ENCODE measurements at regions not wholly inside any gene's neighbourhood (a gene's known extent, or its start where the extent isn't known, plus 50 kb on each side); places are given as distances from the start of the nearest gene placed in this dataset.

DNA sequence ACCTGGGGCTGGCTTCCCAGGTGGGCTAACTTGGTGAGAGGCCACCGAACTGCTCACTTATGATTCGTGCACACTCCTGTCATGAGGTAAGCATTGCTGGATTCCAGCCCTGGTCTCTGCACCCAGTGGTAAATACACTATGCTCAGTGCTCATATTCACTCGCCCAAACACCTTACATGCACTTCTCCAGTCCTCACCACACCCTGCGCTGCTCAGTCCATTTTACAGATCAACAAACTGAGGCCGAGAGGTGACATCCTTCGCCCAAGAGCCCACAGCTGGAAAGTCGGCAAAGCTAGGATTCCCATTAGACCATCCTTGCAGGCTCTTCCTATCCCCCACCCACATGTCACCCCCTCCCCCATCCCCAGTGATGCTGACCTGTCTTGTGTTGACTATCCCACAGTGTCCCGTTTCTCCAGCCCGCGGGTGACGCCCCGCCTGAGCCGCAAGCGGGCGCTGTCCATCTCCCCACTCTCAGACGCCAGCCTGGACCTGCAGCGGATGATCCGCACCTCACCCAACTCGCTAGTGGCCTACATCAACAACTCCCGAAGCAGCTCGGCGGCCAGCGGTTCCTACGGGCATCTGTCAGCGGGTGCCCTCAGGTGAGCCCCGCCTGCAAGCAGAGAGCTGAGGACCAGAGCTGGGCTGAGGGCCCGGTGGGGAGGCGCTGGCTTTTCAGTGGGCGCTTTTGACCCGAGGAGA lies 232.8 kb downstream of the GLI2 start:
- no peak for DNase-seq

DNA sequence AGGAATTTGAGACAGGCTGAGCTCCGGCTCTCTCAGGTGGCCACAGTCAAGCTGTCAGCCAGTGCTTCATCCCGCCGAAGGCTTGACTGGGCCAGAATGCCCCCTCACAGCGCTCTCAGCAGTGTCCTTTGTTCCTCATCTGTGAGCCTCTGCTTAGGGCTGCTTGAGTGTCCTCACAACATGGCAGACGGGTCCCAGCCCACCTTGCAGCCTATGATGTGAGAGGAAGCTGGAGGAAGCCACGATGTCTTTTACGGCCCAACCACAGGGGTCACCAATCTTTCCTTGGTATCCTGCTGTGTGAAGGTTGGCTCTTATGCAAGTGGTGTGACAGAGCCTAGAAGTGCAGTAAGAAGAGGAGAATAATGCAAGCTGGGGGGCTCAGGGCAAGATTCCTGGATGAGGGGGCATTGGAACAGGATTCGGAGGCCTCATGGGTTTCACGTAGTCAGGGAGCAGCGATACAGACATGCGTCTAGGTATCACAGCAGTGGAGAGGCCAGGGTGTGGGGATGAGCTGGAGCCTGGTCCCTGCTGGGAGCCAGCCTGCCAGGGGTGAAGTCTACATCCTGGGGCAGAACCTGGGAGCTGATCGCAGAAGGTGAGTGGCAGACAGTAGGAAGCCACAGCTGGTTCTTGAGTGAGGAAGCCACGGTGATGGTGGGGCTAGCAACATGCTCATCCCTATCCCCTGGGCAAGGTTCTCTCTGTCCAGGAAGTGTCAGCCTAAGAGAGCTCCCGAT lies 234.1 kb downstream of the GLI2 start:
- DNase-seq: no peak

DNA sequence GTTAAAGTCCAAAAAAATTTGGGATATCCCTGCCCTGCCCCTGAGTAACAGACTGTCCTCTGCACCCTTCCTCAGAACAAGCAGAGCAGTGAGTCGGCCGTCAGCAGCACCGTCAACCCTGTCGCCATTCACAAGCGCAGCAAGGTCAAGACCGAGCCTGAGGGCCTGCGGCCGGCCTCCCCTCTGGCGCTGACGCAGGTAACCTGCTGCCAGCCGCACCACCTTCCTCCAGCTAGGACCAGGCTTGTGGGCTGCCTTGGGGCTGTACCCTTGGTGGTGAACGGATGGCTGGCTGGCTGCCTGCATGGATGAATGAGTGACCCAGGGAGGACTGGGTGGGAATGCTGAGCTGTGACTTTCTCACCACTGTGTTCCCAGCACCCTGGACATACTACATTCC lies 236.2 kb downstream of the GLI2 start:
- DNase-seq: no peak

DNA sequence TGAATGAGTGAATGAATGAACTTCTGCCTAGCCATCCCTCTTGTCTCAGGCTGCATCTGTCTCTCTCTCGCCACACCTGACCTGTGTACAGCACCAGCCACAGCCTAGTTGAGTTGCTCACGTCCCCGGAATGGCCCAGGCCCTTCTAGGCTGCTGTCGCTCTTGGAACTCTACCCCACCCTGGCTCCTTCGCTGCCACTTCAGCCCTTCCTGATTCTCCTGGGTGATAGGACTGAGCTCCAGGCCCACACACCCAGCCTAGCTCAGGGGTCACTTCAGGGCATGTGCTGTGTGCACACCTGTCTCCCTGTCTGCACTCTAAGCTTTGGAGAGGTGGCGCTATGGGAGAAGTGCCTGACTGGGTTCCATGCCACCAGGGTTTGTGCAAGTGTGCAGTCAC lies 236.6 kb downstream of the GLI2 start:
- DNase-seq: no peak

DNA sequence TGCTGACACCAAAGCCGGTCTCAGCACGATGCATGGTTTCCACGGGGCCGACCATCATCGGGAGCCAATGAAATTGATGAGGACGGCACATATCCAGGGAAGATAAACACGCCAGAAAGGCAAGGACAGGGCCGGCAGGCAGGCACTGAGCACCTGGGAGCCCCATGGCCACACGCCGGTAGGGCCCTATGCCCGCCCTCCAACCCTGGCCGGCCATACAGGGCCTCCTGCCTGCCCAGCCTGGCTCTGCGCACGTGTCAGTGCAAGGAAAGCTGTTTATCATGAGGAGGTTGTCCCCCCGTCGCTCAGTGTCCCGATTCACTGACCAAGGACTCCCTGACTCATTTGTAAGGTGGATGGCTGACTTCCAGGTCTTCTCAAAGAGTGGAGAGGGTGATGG lies 237.5 kb downstream of the GLI2 start:
- no peak for DNase-seq

DNA sequence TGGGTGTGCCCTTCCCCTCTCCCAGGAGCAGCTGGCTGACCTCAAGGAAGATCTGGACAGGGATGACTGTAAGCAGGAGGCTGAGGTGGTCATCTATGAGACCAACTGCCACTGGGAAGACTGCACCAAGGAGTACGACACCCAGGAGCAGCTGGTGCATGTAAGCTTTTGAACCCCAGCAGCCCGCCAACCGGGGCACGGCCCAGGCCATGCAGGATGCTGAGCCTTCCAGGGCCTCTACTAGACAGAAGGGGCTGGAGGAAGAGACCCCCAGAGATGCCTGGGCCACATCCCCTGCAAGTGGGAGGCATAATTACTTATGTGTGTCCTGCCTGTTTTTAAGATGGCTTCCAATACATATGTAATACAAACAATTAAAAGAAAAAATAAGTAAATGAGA lies 239.3 kb downstream of the GLI2 start:
- no peak for DNase-seq

DNA sequence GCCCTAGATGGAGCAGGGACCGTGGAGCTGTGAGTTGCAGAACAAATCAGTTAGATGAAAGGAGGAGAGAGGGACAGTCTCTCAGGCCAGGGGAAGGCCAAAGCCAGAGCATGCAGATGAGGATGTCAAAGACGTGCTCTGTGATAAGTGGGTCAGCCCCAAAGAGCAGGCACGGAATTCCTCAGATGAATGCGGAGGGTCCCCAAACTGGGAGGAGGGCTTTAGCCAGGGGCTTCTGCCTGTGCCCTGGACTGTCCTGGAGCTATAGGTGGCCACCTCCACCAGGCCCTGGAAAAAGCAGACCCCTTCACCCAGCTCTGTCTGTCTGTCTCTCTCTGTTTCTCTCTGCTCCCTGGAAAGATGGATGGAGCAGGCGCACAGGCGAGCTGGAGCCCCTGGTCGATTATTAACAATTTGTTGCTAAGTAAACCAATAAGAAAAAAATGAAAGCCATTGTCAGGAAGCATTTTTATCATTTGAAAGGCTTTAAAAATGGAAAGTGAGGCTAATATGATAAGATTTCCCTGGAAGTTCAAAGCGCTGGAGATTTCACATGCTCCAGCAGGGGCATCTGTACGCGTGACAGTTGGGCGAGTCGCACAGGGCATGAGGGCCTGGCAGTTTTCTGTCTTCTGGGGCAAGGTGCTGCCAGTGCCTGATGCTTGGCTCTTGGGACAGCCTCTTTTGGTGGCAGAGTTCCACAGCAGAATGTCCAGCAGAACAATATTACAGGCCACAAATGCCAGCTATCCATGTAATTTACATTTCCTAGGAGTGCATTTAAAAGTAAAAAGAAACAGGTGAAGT lies 241.0 kb downstream of the GLI2 start:
- DNase-seq: no peak

DNA sequence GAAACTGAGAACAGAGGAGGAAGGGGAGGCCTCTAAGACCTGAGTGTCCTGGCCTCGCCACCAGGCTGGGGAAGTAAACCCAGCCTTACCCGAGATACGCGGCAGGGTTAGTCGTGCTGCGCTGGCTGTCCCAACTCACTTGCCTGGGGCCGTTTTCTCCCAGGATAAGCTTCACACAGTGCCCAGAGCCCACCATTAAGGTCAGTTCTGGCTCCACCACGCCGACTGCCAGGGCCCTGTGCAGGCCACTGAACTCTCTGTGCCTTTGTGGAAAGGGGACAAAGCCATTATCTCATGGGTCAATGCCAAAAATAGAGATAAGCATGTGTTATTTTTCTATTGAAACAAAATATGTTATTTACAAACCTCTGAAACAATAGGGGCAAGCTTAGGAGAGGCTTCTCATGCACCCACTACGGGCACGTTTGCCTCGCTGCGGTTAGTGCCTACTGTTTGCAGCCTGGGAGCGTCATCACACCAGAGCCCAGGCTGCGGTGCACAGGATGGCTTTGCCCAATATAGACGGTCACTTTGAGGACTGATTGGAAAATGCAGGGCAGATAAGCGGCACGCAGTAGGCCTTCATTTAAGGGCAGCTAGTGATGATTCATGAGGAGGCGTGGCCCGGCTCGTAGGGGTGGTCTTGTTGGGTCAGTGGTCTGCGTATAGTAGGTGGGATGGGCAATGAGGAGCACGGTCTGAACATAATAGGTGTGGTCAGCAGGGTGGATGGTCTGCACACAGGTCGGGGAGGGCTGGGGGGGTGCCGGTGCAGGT lies 242.1 kb downstream of the GLI2 start:
- DNase-seq: no peak

DNA sequence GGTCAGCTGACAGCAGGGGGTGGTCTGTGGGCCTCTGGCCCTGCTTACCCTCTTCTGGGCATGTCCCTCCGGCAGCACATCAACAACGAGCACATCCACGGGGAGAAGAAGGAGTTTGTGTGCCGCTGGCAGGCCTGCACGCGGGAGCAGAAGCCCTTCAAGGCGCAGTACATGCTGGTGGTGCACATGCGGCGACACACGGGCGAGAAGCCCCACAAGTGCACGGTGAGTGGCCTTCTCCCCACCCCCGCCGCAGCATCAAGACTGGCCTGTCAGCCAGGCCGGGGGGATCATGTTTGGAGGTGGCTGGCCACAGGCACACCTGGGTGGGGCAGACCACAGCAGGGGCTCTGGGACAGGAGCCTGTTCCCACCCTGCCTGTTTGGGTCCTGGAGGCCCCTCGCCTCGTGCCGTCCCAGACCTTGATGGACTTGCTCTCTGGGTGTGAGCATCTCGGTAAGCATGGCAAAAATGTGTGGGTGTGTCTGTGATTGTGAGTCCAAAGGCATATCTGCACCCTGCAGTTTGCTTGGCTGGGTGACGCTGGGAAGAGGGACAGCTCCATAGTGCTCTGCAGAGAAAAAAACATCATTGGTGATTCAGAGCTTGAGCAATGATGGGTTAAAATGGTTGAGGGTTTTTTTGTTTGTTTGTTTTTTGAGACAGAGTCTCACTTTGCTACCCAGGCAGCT lies 242.8 kb downstream of the GLI2 start:
- no peak for DNase-seq

DNA sequence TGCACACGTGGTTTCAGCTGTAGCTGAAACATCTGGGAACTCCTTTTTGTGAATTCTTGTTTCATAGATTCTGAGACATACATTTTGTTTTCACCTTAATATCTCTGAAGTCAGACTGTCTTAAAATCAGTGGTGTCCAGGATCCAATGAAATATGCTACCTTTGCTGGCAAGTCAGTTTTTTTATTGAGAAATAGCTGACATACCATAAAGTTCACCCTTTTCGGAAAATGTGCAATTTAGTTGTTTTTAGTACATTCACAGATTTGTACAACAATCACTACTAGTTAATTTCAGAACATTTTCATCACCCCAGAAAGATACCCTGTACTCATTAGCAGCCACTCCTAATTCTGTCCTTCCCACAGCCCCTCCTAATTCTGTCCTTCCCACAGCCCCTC lies 243.7 kb downstream of the GLI2 start:
- DNase-seq: no peak

DNA sequence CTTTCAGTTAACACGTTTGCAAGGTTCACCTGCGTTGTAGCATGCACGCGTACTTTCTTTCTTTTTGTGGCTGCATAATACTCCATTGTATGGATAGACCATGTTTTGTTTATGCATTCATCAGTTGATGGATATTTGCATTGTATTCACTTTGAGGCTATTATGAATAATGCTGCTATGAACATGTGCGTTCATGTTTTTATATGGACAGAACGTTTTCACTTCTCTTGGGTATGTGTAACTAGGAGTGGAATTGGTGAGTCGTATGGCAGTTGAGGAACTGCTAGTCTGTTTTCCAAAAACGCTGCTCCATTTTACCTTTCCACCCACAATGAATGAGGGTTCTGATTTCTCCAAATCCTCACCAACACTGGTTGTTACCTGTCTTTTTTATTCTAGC lies 244.3 kb downstream of the GLI2 start:
- DNase-seq: no peak

DNA sequence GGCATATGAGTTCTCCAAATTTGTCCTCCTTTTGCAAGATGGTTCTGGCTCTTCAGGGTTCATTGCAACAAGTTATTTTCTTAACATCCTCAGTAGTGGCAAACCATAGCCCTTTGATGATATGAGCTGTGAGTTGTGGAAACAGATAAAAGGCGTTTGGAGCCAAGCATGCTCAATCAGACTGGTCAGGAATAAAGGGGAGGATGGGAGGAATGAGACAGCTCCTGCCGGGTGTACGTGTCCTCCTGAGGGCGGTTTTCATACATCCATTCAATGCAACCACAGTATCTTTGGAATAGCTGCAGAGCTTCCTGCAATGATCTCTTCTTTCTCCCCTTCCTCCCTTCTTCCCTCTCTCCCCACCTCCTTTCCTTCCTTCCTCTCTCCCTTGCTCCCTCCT lies 245.8 kb downstream of the GLI2 start:
- DNase-seq: no peak

DNA sequence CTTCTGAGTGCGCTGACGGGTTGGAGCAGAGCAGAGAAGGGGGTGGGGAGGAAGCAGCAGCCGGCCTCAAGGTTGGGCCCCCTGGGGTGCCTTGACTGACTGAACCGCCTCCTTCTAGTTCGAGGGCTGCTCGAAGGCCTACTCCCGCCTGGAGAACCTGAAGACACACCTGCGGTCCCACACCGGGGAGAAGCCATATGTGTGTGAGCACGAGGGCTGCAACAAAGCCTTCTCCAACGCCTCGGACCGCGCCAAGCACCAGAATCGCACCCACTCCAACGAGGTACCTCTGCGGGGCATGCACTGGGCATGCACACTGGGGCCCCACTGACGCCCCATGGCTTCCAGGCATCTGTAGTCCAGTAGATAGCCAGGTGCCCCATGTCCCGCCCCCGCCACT lies 246.9 kb downstream of the GLI2 start:
- no peak for DNase-seq

DNA sequence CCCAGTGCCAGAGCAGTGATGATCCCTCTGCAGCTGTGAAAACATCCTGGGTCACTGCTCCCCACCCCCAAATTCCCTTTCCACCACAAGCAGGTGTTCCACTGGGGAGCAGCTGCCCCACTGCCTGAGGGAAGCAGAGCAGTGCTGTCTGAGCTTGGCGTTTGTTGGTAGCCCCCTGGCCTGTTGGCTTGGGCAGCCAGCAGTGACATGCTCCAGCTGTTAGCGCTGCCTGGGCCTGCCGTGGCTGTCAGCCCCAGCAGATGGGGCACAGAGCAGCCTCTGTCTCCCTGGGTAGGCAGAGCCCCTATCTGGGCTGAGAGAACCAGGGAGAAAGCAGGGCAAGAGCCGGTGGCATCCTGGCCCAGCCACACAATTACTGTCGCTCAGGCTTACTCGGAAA lies 247.7 kb downstream of the GLI2 start:
- DNase-seq: peak in 13 of 51 donors; percentile 6 to 61 (median 21)

DNA sequence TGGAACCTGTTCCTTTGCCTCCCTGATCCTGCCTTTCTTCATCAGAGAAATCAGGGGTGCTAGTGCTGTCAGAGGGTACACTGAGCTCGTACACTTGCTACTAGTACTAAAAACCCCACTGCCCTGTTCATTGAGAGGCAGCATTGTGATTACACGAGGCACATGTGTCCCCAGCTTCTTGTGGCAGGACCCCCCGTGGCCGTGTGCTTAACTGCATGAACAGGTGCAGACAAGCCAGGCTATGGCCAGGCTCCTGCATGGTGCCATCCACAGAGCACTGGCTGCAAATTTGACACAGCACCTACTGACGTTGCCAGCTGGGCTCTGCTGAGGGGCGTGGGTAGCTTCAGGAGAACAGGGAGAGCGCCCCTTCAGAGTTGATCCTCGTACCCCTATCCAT lies 248.4 kb downstream of the GLI2 start:
- no peak for DNase-seq

DNA sequence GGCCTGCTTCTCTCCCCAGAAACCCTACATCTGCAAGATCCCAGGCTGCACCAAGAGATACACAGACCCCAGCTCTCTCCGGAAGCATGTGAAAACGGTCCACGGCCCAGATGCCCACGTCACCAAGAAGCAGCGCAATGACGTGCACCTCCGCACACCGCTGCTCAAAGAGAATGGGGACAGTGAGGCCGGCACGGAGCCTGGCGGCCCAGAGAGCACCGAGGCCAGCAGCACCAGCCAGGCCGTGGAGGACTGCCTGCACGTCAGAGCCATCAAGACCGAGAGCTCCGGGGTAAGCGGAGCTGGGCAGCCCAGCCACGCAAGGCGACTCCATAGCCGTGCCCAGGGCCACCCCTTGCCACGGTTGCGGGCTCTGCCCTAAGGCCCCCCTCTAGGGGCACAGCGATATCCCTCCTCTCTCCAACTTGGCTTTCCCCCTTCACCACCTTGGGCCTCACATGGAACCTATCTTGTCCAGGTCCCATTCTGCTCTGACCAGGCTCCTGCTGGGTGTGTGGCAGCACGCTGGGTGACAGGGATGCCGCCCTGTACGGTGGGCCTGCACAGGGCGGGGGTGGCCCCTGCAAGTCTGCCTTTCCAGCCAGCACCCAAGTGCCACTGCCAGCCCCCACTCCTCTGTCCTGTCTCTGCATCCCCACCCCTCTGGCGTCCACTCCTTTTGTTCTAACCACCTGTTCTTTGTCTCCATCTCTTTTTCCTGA lies 248.9 kb downstream of the GLI2 start:
- no peak for DNase-seq

DNA sequence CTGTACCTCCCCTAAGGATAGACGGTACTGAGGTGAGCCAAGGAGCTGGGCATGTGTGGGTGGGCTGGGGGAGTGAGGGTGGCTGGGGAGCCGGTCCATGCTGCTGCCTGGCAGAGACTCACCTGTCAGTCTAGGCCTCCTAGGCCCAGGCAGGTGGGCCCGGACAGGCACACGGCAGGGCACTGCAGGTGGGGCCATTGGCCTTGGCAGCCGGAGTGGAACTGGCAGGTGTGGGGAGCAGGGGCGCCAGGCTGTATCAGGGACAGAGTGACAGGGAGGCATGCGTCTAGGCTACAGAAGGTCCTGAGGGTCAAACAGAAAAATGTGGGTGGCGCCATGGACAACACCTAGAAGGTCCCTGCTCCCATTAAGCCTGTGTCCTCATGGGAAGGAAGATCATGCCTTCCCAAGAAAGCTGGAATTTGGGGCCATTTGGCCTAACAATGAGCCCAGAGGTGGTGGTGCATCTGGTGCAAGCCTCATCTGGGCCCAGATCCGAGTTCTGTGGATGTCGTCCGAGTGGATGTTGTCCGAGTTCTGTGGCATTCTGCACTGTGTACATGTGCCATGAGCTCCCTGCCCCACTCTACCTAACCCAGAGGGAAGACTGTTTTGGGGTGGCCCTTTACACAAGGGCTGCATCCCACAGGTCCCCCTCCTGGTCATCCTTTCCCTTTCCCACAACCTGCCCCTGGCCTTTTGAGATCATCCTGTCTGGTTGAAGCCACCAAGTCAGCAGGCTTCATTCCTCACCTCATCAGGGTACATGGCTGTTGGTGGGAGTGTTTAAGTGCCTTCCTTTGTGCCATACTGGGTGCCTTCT lies 249.7 kb downstream of the GLI2 start:
- DNase-seq: no peak

DNA sequence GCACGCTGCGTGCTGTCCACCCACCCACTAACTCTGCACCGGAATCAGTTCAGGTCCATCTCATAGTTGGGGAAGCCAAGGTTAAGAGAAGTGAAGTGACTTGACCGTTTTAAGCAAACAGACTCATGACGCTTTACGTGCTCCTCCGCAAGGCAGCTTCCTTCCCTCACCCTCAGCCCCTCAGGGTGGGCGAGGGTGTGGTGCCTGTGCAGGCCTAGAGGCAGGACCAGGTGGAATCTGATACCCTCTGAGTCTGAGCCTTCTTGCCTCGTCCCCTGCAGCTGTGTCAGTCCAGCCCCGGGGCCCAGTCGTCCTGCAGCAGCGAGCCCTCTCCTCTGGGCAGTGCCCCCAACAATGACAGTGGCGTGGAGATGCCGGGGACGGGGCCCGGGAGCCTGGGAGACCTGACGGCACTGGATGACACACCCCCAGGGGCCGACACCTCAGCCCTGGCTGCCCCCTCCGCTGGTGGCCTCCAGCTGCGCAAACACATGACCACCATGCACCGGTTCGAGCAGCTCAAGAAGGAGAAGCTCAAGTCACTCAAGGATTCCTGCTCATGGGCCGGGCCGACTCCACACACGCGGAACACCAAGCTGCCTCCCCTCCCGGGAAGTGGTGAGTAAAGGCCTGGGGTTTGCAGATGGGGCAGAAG lies 250.5 kb downstream of the GLI2 start:
- DNase-seq: no peak
